ENCODE measurements at regions not wholly inside any gene's neighbourhood (a gene's known extent, or its start where the extent isn't known, plus 50 kb on each side); places are given as distances from the start of the nearest gene placed in this dataset.

- no peaks in the 10 kb centered on the region for H3K9me2 ChIP-seq (ENCODE audit: insufficient read depth)
- no peaks in the 10 kb centered on the region for H3K36me3 ChIP-seq (ENCODE audit: control insufficient read depth in 1 of 2, insufficient read depth in 2 of 2, low read length in 2 of 2)
- H2AFZ ChIP-seq (ENCODE audit: low read depth, low read length, poor library complexity, severe bottlenecking) = no peak overlapping the region
- no peak overlapping the region for H3K4me3 ChIP-seq (replicated peaks in 1 of 2; ENCODE audit: low read depth in 1 of 2, low read length in 2 of 2)
- TF ChIP-seq ZBTB33 (IDR thresholded peaks at IDR 0.05; ENCODE audit: extremely low read depth, insufficient replicate concordance, low read length) (no peak), ZNF274 (IDR thresholded peaks at IDR 0.05; ENCODE audit: low read depth, low read length) (no peak), ELF1 (IDR thresholded peaks at IDR 0.05; ENCODE audit: borderline replicate concordance, low read depth) (no peak), FOSL1 (IDR thresholded peaks at IDR 0.05; ENCODE audit: low read depth) (no peak), ATF3 (IDR thresholded peaks at IDR 0.05) (no peak), EZH2 (IDR thresholded peaks at IDR 0.05) (no peak), YY1 (IDR thresholded peaks at IDR 0.05; ENCODE audit: extremely low read depth, insufficient replicate concordance, low read depth, low read length) (no peak), RAD21 (IDR thresholded peaks at IDR 0.05; ENCODE audit: low read depth) (no peak), MAX (IDR thresholded peaks at IDR 0.05) (no peak), SP1 (IDR thresholded peaks at IDR 0.05; ENCODE audit: low read depth) (no peak), EZH2phosphoT487 (IDR thresholded peaks at IDR 0.05; ENCODE audit: borderline replicate concordance) (no peak), CEBPB (IDR thresholded peaks at IDR 0.05; ENCODE audit: low read depth) (no peak)
- no peak overlapping the region for H3K4me2 ChIP-seq (ENCODE audit: low read length)
- H3K9me3 ChIP-seq (ENCODE audit: control insufficient read depth in 1 of 2, insufficient read depth in 1 of 2, low read depth in 1 of 2, low read length in 2 of 2) = no peaks in the 10 kb centered on the region
- ChIA-PET POLR2A (no interaction called here), RAD21 (ENCODE audit: low non-redundant PET in 1 of 2, low total read pairs in 2 of 2, uncharacterized antibody in 2 of 2, unreplicated experiment in 2 of 2) (no interaction called here), CTCF (no interaction called here)
- H4K20me1 ChIP-seq (ENCODE audit: insufficient read depth) = no peaks in the 10 kb centered on the region
- H3K9ac ChIP-seq (ENCODE audit: low read length) = no peak overlapping the region
- no TSS peak for BruUV-seq (replicated peaks)
- no peak for ATAC-seq
- H3K27me3 ChIP-seq (ENCODE audit: insufficient read depth, low read length) = peaks cover 18% of the 10 kb centered on the region; the same call in 1 of the 2 replicates
- H3K79me2 ChIP-seq (ENCODE audit: insufficient read depth, low read length) = no peaks in the 10 kb centered on the region
- no peak overlapping the region for H3K27ac ChIP-seq (ENCODE audit: low read depth, low read length)
- H3K4me1 ChIP-seq (ENCODE audit: control insufficient read depth in 1 of 2, insufficient read depth in 2 of 2, low read length in 2 of 2) = no peaks in the 10 kb centered on the region
- DNase-seq (ENCODE audit: low read depth, low spot score) = no peak
- intact Hi-C loops (cut with micrococcal nuclease) = no loop called here
Observed at GRCh38 chr2:7281231-7282201, 364.3 kb downstream of the RNF144A start.
